Neural cell (in vitro differentiated cells): ENCODE measurements at regions not wholly inside any gene's neighbourhood (a gene's known extent, or its start where the extent isn't known, plus 50 kb on each side); places are given as distances from the start of the nearest gene placed in this dataset.

Source experiments
- H2AFZ ChIP-seq: fragments of 200-600, 300-800 bp; sonication (generic), shearing (Covaris generic); 2 replicates; pipeline ENCODE4 v1.6.0; 2014; ENCODE audit warnings: low read depth, mild to moderate bottlenecking, antibody characterized with exemption, low read length, moderate library complexity
- H3F3A ChIP-seq: fragments of 200-600 bp; shearing (Covaris generic); 2 replicates; pipeline ENCODE4 v1.6.1; 2016; ENCODE audit warnings: mild to moderate bottlenecking, moderate library complexity, mixed read lengths, antibody characterized with exemption, low read length; ENCODE audit not compliant: insufficient read depth, poor library complexity, severe bottlenecking
- H3K27ac ChIP-seq: fragments of 200-600, 300-800 bp; sonication (generic), shearing (Covaris generic); 2 replicates; pipeline ENCODE4 v1.5.1; 2014; ENCODE audit warnings: mild to moderate bottlenecking, low read length, moderate library complexity
- H3K27me3 ChIP-seq: fragments of 300-800, 200-600 bp; sonication (generic), shearing (Covaris generic); 2 replicates; pipeline ENCODE4 v1.6.0; 2014; ENCODE audit warnings: mild to moderate bottlenecking, low read depth, low read length, moderate library complexity; ENCODE audit not compliant: insufficient read depth
- H3K36me3 ChIP-seq: fragments of 300-800, 200-600 bp; sonication (generic), shearing (Covaris generic); 2 replicates; pipeline ENCODE4 v1.5.1; 2014; ENCODE audit warnings: mild to moderate bottlenecking, antibody characterized with exemption, low read length, moderate library complexity; ENCODE audit not compliant: insufficient read depth
- H3K4me2 ChIP-seq: fragments of 300-800, 200-600 bp; sonication (generic), shearing (Covaris generic); 2 replicates; pipeline ENCODE4 v1.6.0; 2014; ENCODE audit warnings: mild to moderate bottlenecking, low read length
- H3K4me3 ChIP-seq: fragments of 300-800, 200-600 bp; sonication (generic), shearing (Covaris generic); 2 replicates; pipeline ENCODE4 v1.5.1; 2014; ENCODE audit warnings: mild to moderate bottlenecking, low read length, moderate library complexity
- H3K79me2 ChIP-seq: fragments of 200-600 bp; shearing (Covaris generic); replicated peaks from 2 replicates; pipeline ENCODE4 v1.6.0; 2014; ENCODE audit warnings: mild to moderate bottlenecking, low read length, moderate library complexity; ENCODE audit not compliant: insufficient read depth
- H3K9ac ChIP-seq: fragments of 300-800, 200-600 bp; sonication (generic), shearing (Covaris generic); 2 replicates; pipeline ENCODE4 v1.6.1; 2016; ENCODE audit warnings: mild to moderate bottlenecking, low read length, mixed read lengths
- H3K9me2 ChIP-seq: fragments of 200-600 bp; shearing (Covaris generic); 2 replicates; pipeline ENCODE4 v1.6.1; 2016; ENCODE audit warnings: mild to moderate bottlenecking, low read length, mixed read lengths; ENCODE audit not compliant: insufficient read depth
- H3K9me3 ChIP-seq: fragments of 200-600, 300-800 bp; sonication (generic), shearing (Covaris generic); 2 replicates; pipeline ENCODE4 v1.6.1; 2016; ENCODE audit warnings: mild to moderate bottlenecking, mixed run types, low read length, moderate library complexity, mixed read lengths
- H4K20me1 ChIP-seq: fragments of 200-600 bp; shearing (Covaris generic); 2 replicates; pipeline ENCODE4 v1.6.1; 2016; ENCODE audit warnings: mild to moderate bottlenecking, mixed run types; ENCODE audit not compliant: insufficient read depth
- EP300 ChIP-seq: fragments of 450-650 bp; conservative IDR thresholded peaks from 2 replicates; pipeline ENCODE4 v1.6.1; 2014; ENCODE audit warnings: antibody characterized with exemption, mild to moderate bottlenecking, moderate library complexity; ENCODE audit not compliant: poor library complexity, severe bottlenecking
- EZH2 ChIP-seq: fragments of 200-600, 300-800 bp; shearing (Covaris generic), sonication (generic); IDR thresholded peaks from 2 replicates; pipeline ENCODE4 v1.6.1; 2014; ENCODE audit warnings: antibody characterized with exemption, low read length, borderline replicate concordance, mild to moderate bottlenecking; ENCODE audit not compliant: insufficient read depth, poor library complexity, severe bottlenecking
- MXI1 ChIP-seq: fragments of 450-650 bp; conservative IDR thresholded peaks from 2 replicates; pipeline ENCODE4 v1.6.1; 2014; ENCODE audit warnings: antibody characterized with exemption, mild to moderate bottlenecking; ENCODE audit not compliant: poor library complexity, severe bottlenecking
- POLR2AphosphoS5 ChIP-seq: IDR thresholded peaks from 2 replicates; pipeline ENCODE4 v1.6.1; 2012
- RAD21 ChIP-seq: fragments of 450-650 bp; conservative IDR thresholded peaks from 2 replicates; pipeline ENCODE4 v1.6.1; 2014; ENCODE audit warnings: antibody characterized with exemption, mild to moderate bottlenecking, moderate library complexity
- SMC3 ChIP-seq: fragments of 450-650 bp; conservative IDR thresholded peaks from 2 replicates; pipeline ENCODE4 v1.6.1; 2014; ENCODE audit warnings: antibody characterized with exemption, mild to moderate bottlenecking, moderate library complexity; ENCODE audit not compliant: poor library complexity
- TAF1 ChIP-seq: IDR thresholded peaks from 2 replicates; pipeline ENCODE4 v1.6.1; 2012; ENCODE audit warnings: low read depth
- TF ChIP-seq, protein P1 (sequence below): fragments of 450-650 bp; IDR thresholded peaks from 2 replicates; pipeline ENCODE4 v1.5.1; 2014; ENCODE audit warnings: antibody characterized with exemption, mild to moderate bottlenecking, moderate library complexity; ENCODE audit not compliant: poor library complexity, severe bottlenecking
- TF ChIP-seq, protein P2 (sequence below): IDR thresholded peaks from 2 replicates; pipeline ENCODE4 v1.6.1; 2012; ENCODE audit warnings: borderline replicate concordance

DNA sequence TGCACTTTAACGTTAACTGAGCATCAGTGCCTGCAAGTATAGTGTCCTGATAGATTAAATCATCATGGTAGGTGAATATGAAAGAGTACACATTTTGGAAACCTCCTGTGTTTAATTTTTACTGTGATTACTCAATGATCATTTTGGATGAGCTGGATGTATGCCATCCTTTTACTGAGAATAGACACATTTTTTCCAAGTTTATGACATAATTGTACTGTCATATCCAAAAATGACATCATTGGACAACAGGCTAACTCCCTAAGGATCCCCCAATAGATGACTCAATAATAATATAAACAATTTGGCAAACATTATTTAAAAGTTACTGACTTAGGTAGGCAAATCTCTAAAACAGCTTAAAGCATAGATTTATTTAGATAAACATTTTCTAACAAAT is 410.8 kb upstream of the REG3G start:
- H3K9ac ChIP-seq: no peak overlapping the region
- H3K27me3 ChIP-seq: no peaks in the 10 kb centered on the region
- no peaks in the 10 kb centered on the region for H3K9me2 ChIP-seq
- H3K4me2 ChIP-seq: no peak overlapping the region
- no peak overlapping the region for H3K27ac ChIP-seq
- no peaks in the 10 kb centered on the region for H3F3A ChIP-seq
- no peak overlapping the region for H2AFZ ChIP-seq
- no peaks in the 10 kb centered on the region for H3K36me3 ChIP-seq
- no peak for TF ChIP-seq EP300
- TF ChIP-seq, protein P1, sequence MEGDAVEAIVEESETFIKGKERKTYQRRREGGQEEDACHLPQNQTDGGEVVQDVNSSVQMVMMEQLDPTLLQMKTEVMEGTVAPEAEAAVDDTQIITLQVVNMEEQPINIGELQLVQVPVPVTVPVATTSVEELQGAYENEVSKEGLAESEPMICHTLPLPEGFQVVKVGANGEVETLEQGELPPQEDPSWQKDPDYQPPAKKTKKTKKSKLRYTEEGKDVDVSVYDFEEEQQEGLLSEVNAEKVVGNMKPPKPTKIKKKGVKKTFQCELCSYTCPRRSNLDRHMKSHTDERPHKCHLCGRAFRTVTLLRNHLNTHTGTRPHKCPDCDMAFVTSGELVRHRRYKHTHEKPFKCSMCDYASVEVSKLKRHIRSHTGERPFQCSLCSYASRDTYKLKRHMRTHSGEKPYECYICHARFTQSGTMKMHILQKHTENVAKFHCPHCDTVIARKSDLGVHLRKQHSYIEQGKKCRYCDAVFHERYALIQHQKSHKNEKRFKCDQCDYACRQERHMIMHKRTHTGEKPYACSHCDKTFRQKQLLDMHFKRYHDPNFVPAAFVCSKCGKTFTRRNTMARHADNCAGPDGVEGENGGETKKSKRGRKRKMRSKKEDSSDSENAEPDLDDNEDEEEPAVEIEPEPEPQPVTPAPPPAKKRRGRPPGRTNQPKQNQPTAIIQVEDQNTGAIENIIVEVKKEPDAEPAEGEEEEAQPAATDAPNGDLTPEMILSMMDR: no peak
- TF ChIP-seq SMC3: no peak
- TF ChIP-seq RAD21: no peak
- TF ChIP-seq, protein P2, sequence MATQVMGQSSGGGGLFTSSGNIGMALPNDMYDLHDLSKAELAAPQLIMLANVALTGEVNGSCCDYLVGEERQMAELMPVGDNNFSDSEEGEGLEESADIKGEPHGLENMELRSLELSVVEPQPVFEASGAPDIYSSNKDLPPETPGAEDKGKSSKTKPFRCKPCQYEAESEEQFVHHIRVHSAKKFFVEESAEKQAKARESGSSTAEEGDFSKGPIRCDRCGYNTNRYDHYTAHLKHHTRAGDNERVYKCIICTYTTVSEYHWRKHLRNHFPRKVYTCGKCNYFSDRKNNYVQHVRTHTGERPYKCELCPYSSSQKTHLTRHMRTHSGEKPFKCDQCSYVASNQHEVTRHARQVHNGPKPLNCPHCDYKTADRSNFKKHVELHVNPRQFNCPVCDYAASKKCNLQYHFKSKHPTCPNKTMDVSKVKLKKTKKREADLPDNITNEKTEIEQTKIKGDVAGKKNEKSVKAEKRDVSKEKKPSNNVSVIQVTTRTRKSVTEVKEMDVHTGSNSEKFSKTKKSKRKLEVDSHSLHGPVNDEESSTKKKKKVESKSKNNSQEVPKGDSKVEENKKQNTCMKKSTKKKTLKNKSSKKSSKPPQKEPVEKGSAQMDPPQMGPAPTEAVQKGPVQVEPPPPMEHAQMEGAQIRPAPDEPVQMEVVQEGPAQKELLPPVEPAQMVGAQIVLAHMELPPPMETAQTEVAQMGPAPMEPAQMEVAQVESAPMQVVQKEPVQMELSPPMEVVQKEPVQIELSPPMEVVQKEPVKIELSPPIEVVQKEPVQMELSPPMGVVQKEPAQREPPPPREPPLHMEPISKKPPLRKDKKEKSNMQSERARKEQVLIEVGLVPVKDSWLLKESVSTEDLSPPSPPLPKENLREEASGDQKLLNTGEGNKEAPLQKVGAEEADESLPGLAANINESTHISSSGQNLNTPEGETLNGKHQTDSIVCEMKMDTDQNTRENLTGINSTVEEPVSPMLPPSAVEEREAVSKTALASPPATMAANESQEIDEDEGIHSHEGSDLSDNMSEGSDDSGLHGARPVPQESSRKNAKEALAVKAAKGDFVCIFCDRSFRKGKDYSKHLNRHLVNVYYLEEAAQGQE: no peak
- no peak for TF ChIP-seq MXI1
- no peak for TF ChIP-seq TAF1
- no peak for TF ChIP-seq POLR2AphosphoS5
- H3K79me2 ChIP-seq: no peaks in the 10 kb centered on the region
- no peaks in the 10 kb centered on the region for H3K9me3 ChIP-seq
- no peak overlapping the region for H3K4me3 ChIP-seq
- no peaks in the 10 kb centered on the region for H4K20me1 ChIP-seq

DNA sequence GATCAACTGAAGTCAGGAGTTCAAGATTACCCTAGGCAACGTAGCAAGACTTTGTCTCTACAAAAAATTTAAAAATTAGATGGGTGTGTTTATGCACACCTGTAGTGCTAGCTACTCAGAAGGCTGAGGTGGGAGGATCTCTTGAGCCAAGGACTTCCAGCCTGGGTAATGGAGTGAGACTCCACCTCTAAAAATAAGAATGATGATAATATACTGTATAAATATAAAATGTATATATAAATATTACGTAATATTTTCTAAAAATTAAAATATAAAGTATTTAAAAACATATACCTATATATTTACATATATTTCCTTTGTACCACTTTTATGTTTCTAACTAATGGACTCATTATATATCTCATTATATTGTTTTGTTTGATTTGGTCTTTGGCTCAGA is 409.5 kb upstream of the REG3G start:
- Histone ChIP-seq H3K4me2 (no peak overlapping the region), H3K4me3 (no peak overlapping the region), H3K27ac (no peak overlapping the region), H3F3A (no peaks in the 10 kb centered on the region), H3K9ac (no peak overlapping the region), H3K9me2 (no peaks in the 10 kb centered on the region), H4K20me1 (no peaks in the 10 kb centered on the region), H3K27me3 (no peaks in the 10 kb centered on the region), H3K9me3 (no peaks in the 10 kb centered on the region), H3K79me2 (no peaks in the 10 kb centered on the region), H2AFZ (no peak overlapping the region), H3K36me3 (no peaks in the 10 kb centered on the region)
- TF ChIP-seq SMC3: no peak
- no peak for TF ChIP-seq RAD21

DNA sequence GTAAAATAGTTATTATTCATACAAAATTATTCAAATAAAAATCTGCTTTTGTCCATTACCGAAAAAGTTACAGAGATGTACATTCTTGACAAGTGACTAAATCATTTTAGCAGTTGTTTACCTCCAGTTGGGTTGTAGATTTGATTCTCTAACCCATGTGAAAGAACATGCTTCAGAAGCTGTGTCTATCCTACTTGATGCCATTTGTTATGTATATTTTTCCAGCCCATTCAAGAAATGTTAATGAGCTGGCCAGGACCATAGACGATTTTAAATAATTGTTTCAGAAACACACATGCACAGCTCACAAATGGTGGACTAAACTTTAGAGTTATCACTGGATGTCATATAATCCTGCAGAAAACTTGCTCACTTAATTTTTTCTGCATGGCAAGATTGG is 391.1 kb upstream of the REG3G start:
- no peak overlapping the region for H2AFZ ChIP-seq
- no peaks in the 10 kb centered on the region for H3K9me2 ChIP-seq
- TF ChIP-seq POLR2AphosphoS5 (no peak), EZH2 (no peak), SMC3 (no peak), EP300 (no peak), RAD21 (no peak), TAF1 (no peak), MXI1 (no peak)
- TF ChIP-seq, protein P2: no peak
- TF ChIP-seq, protein P1: no peak
- no peaks in the 10 kb centered on the region for H3K79me2 ChIP-seq
- H3K27ac ChIP-seq: no peak overlapping the region
- no peaks in the 10 kb centered on the region for H3K36me3 ChIP-seq
- no peaks in the 10 kb centered on the region for H3K27me3 ChIP-seq
- no peaks in the 10 kb centered on the region for H3F3A ChIP-seq
- no peak overlapping the region for H3K9ac ChIP-seq
- H3K4me3 ChIP-seq: no peak overlapping the region
- no peak overlapping the region for H3K4me2 ChIP-seq
- H4K20me1 ChIP-seq: no peaks in the 10 kb centered on the region
- H3K9me3 ChIP-seq: no peaks in the 10 kb centered on the region
